ENCODE measurements at regions not wholly inside any gene's neighbourhood (a gene's known extent, or its start where the extent isn't known, plus 50 kb on each side); places are given as distances from the start of the nearest gene placed in this dataset.

DNA sequence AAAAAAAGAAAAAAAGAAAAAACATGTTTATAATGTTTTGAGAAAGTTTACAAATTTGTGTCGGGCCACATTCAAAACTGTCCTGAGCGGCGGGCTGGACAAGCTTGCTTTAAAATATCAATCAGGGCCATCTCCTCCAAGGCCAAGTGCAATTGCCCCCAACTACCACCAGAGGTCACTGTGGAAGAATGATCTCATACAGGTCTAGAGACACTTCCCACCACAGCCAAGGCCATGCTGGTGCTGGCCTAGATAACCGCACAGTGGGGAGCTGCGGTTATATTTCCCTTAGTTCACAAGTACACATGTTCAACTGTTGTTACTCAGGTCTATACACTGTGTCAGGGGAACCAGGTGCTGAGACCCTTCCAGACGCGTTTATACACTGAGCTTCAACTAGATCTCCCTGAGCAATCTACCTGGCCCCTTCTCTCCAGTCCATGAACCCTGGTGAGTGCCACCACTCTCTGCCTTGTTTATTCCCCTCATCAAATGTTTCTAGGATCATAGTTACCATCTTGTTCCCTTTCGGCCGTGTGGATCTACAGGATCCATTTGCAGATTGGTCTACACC is 83.8 kb upstream of the CCL2 start:
- no peak for TF ChIP-seq POLR2A (IDR thresholded peaks at IDR 0.05)
- TF ChIP-seq, protein P1, sequence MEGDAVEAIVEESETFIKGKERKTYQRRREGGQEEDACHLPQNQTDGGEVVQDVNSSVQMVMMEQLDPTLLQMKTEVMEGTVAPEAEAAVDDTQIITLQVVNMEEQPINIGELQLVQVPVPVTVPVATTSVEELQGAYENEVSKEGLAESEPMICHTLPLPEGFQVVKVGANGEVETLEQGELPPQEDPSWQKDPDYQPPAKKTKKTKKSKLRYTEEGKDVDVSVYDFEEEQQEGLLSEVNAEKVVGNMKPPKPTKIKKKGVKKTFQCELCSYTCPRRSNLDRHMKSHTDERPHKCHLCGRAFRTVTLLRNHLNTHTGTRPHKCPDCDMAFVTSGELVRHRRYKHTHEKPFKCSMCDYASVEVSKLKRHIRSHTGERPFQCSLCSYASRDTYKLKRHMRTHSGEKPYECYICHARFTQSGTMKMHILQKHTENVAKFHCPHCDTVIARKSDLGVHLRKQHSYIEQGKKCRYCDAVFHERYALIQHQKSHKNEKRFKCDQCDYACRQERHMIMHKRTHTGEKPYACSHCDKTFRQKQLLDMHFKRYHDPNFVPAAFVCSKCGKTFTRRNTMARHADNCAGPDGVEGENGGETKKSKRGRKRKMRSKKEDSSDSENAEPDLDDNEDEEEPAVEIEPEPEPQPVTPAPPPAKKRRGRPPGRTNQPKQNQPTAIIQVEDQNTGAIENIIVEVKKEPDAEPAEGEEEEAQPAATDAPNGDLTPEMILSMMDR (IDR thresholded peaks at IDR 0.05): peak; percentile 48 to 96 (median 69)
